Esophagus (tissue), 2 donors: ENCODE measurements at regions not wholly inside any gene's neighbourhood (a gene's known extent, or its start where the extent isn't known, plus 50 kb on each side); places are given as distances from the start of the nearest gene placed in this dataset.

ENCODE experiments used
- H3K27ac ChIP-seq, 2 donors: one replicate each; pipeline ENCODE4 v1.5.1; 2013; ENCODE audit warnings: low read depth in 2 of 2, mild to moderate bottlenecking in 2 of 2, inconsistent platforms in 1 of 2, low read length in 1 of 2, moderate library complexity in 1 of 2
- H3K27me3 ChIP-seq, 2 donors: one replicate each; pipeline ENCODE4 v1.6.1; 2013; ENCODE audit warnings: low read length in 2 of 2, control low read depth in 1 of 2, mild to moderate bottlenecking in 1 of 2; ENCODE audit not compliant: insufficient read depth in 2 of 2, control insufficient read depth in 1 of 2
- H3K36me3 ChIP-seq, 2 donors: one replicate each; pipeline ENCODE4 v1.6.1; 2013; ENCODE audit warnings: low read length in 1 of 2; ENCODE audit not compliant: control insufficient read depth in 2 of 2, insufficient read depth in 2 of 2
- H3K4me1 ChIP-seq, 2 donors: one replicate each; pipeline ENCODE4 v1.6.1; 2013; ENCODE audit warnings: low read length in 1 of 2; ENCODE audit not compliant: control insufficient read depth in 2 of 2, insufficient read depth in 2 of 2
- H3K4me3 ChIP-seq, 2 donors: one replicate each; pipeline ENCODE4 v1.5.1; 2013; ENCODE audit warnings: low read length in 2 of 2, mild to moderate bottlenecking in 2 of 2, low read depth in 1 of 2, moderate library complexity in 1 of 2
- H3K9me3 ChIP-seq, 2 donors: one replicate each; pipeline ENCODE4 v1.6.1; 2013; ENCODE audit warnings: mild to moderate bottlenecking in 2 of 2, low read depth in 1 of 2, low read length in 1 of 2, moderate library complexity in 1 of 2; ENCODE audit not compliant: control insufficient read depth in 2 of 2, insufficient read depth in 1 of 2
- WGBS, 2 donors: extraction: QIAGEN DNeasy Blood & Tissue Kit; methylation state at CpG; one replicate each; pipeline ENCODE4 v1.1.7; 2013; 5-methylcytosine and 5-hydroxymethylcytosine counted together
- donor health status: healthy with polysubstance abuse.
- donor health status: Bipolar disorder and iron deficiency.

DNA sequence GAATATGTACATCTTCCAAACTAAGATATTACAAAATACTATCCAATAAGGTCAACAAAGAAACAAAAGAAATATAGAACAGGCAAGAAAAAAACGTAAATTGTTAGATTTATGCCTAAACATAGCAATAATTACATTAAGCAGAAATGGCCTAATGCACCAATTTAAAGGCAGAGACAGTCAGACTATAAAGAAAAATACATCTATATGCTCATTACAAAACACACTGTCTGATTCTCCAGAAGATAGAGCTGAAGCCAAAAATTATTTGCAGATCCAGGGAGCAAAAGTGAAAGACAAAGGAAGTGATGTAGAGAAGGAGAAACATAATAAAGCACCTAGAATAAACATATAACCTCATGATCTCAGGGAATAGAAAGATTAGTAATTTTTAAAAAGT, 246.9 kb downstream of the PAPSS1 start:
- Histone ChIP-seq H3K36me3 (no peaks in the 10 kb centered on the region), H3K27ac (no peak overlapping the region), H3K4me1 (peaks cover 0 to 4% of the 10 kb centered on the region in 2 donors), H3K4me3 (no peak overlapping the region), H3K27me3 (no peaks in the 10 kb centered on the region), H3K9me3 (no peaks in the 10 kb centered on the region)
- 15 to 33% methylated on average over 1 of the region's 1 CpG for WGBS, 2 donors

DNA sequence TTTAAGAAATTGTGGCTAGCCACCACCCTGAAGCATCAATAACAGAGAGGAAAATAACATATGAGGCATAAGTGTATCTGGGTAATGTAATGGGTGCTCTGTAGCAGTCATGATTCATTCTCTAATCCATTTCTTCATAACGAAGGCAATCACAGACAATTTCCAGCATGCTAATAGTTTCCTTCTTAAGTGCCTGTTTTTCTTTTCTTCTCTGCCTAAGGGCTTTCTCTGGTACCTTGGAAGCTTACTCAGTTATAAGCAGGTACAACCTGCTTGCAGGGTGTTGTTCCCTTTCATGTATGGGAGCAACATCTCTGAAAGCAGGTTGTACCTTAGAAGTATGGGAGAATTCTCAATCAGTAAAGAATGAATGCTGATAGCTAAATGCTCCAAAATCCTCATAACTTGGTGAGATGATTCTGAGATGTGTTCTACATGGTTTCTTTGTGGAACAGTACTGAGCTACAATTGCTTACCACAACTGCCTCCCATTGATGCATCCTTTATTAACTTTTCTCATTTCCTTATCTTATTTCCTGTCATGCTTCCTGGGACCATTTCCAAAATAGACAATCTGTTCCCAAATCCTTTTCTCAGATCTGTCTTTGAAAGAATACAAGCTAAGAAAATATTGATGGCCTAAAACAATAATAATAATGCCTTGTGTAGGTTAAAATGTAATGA, 247.6 kb downstream of the PAPSS1 start:
- Histone ChIP-seq H3K27ac (no peak overlapping the region), H3K4me3 (no peak overlapping the region), H3K4me1 (peaks cover 0 to 4% of the 10 kb centered on the region in 2 donors), H3K27me3 (no peaks in the 10 kb centered on the region), H3K36me3 (no peaks in the 10 kb centered on the region), H3K9me3 (no peaks in the 10 kb centered on the region)
- 33 to 47% methylated on average over 1 of the region's 1 CpG for WGBS, 2 donors

GRCh38 chr4:107470173-107470572, 249.9 kb downstream of the PAPSS1 start:
- Histone ChIP-seq H3K27me3 (no peaks in the 10 kb centered on the region), H3K4me3 (no peak overlapping the region), H3K36me3 (no peaks in the 10 kb centered on the region), H3K4me1 (peaks cover 0 to 4% of the 10 kb centered on the region in 2 donors), H3K9me3 (no peaks in the 10 kb centered on the region), H3K27ac (no peak overlapping the region)
- 68 to 89% methylated on average over 3 of the region's 3 CpGs for WGBS, 2 donors

- Histone ChIP-seq H3K4me3 (no peak overlapping the region), H3K27me3 (no peaks in the 10 kb centered on the region), H3K27ac (no peak overlapping the region), H3K36me3 (no peaks in the 10 kb centered on the region), H3K9me3 (no peaks in the 10 kb centered on the region), H3K4me1 (peaks cover 0 to 4% of the 10 kb centered on the region in 2 donors)
- WGBS, 2 donors = 55 to 75% methylated on average over 3 of the region's 3 CpGs
Measured at GRCh38 chr4:107468812-107469211, 251.2 kb downstream of the PAPSS1 start.

GRCh38 chr4:107468156-107468555, 251.9 kb downstream of the PAPSS1 start:
- peaks cover 0 to 4% of the 10 kb centered on the region in 2 donors for H3K4me1 ChIP-seq
- WGBS, 2 donors = 95 to 100% methylated on average over 1 of the region's 1 CpG
- H3K27ac ChIP-seq = no peak overlapping the region
- H3K36me3 ChIP-seq = no peaks in the 10 kb centered on the region
- H3K27me3 ChIP-seq = no peaks in the 10 kb centered on the region
- no peaks in the 10 kb centered on the region for H3K9me3 ChIP-seq
- H3K4me3 ChIP-seq = no peak overlapping the region

DNA sequence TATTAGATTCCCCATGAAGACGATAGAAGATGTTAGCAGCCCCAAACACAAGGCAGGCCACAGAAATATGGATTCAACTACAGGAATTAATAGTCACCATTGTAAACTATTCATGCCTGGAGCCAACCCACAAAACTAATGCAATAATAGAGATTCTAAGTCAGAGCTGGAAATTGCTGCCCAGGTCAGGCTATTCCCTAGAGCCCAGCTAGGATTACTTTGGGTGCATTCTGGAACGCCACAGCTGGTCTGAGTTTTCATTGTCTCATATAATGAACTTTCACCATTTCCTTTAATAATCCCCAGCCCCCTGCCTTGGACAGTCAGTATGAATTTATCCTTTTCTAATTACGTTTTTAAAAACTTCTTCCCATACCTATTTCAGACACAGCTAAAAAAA, 252.6 kb downstream of the PAPSS1 start:
- Histone ChIP-seq H3K4me1 (peaks cover 0 to 4% of the 10 kb centered on the region in 2 donors), H3K4me3 (no peak overlapping the region), H3K36me3 (no peaks in the 10 kb centered on the region), H3K27me3 (no peaks in the 10 kb centered on the region), H3K27ac (no peak overlapping the region), H3K9me3 (no peaks in the 10 kb centered on the region)
- 78 to 79% methylated on average over 3 of the region's 3 CpGs for WGBS, 2 donors

GRCh38 chr4:107458194-107458593, 261.8 kb downstream of the PAPSS1 start:
- Histone ChIP-seq H3K27ac (no peak overlapping the region), H3K27me3 (no peaks in the 10 kb centered on the region), H3K36me3 (no peaks in the 10 kb centered on the region), H3K4me3 (no peak overlapping the region), H3K9me3 (no peaks in the 10 kb centered on the region), H3K4me1 (no peaks in the 10 kb centered on the region)
- 84 to 87% methylated on average over 2 of the region's 2 CpGs for WGBS, 2 donors

- Histone ChIP-seq H3K4me1 (no peaks in the 10 kb centered on the region), H3K27me3 (no peaks in the 10 kb centered on the region)
- 48 to 57% methylated on average over 2 of the region's 2 CpGs for WGBS, 2 donors
Measured at GRCh38 chr4:107453987-107454386, 266.0 kb downstream of the PAPSS1 start.

DNA sequence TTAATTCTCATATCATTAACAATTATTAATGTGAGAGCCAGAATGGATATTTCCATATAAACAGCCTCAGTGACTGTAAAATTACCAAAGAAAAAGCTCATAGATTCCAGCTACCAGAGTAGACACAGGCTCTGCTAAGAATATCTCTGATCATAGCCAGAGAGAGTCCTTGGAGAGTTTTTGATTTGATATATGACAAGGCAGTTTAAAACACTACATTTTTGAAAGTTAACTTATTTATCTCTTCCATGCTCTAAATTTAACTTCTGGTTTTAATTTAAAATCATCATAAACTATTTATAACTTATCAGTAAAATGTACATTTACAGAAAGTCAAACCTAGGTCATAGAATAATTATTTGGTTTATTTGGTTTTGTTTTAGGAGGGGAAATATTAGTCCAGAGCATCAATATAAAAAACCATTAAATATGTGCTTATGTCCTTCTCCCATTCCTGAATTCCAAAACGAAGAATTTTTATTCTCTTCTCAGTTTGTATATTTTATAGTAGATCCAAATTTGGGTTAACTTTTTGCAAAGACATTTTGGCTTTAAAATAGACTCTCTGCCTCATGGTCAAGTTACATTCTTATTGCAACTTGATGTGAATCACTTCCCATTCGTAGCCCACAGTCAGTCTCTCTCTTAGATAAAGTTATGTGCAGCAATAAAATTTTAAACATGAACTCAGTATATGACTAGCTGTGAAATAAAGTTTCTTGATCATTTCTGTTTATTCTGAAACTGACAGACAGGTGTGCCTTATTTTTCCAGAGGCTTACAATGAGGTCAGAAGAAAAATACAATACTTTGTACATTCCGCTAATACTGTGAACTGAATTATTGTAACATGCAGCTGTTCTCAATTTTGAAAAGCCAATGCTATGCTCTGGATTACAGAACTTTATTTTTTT, 267.1 kb downstream of the PAPSS1 start:
- H3K4me1 ChIP-seq = no peaks in the 10 kb centered on the region
- no peaks in the 10 kb centered on the region for H3K27me3 ChIP-seq
- no peaks in the 10 kb centered on the region for H3K36me3 ChIP-seq
- no peaks in the 10 kb centered on the region for H3K9me3 ChIP-seq
- H3K4me3 ChIP-seq = no peak overlapping the region
- 48 to 53% methylated on average over 3 of the region's 3 CpGs for WGBS, 2 donors
- no peak overlapping the region for H3K27ac ChIP-seq

More at GRCh38 chr4:107453987-107454386, 266.0 kb downstream of the PAPSS1 start:
- H3K27ac ChIP-seq = no peak overlapping the region
- no peaks in the 10 kb centered on the region for H3K36me3 ChIP-seq
- no peak overlapping the region for H3K4me3 ChIP-seq
- no peaks in the 10 kb centered on the region for H3K9me3 ChIP-seq
